CD8-positive, alpha-beta memory T cell (primary cell): ENCODE measurements at regions not wholly inside any gene's neighbourhood (a gene's known extent, or its start where the extent isn't known, plus 50 kb on each side); places are given as distances from the start of the nearest gene placed in this dataset.

Experiments used
- CTCF ChIA-PET: fragments of 350-600 bp; sonication (Branson Sonifier 250); formaldehyde crosslinking; loops from one replicate; lab custom pipeline; 2021; ENCODE audit warnings: antibody characterized with exemption; lab: Charles Lee
- POLR2A ChIA-PET: fragments of 350-600 bp; sonication (Branson Sonifier 250); formaldehyde crosslinking; loops from one replicate; lab custom pipeline; 2021; ENCODE audit warnings: antibody characterized with exemption; lab: Charles Lee
- DNase-seq, 5 donors: peaks; one replicate each; pipeline versions ENCODE4 v3.0.0 to v3.0.0-alpha.2; 2020 to 2022; ENCODE audit warnings: mixed read lengths in 1 of 5
- H3K27ac ChIP-seq: one replicate; pipeline ENCODE4 v1.7.0; 2013; ENCODE audit warnings: low read depth, mild to moderate bottlenecking, low read length, moderate library complexity
- H3K27me3 ChIP-seq: 2 replicates; pipeline ENCODE4 v1.7.0; 2013; ENCODE audit warnings: low read length, mild to moderate bottlenecking; ENCODE audit not compliant: insufficient read depth, poor library complexity, severe bottlenecking
- H3K36me3 ChIP-seq: 2 replicates; pipeline ENCODE4 v1.7.0; 2013; ENCODE audit warnings: mild to moderate bottlenecking, low read length, moderate library complexity; ENCODE audit not compliant: insufficient read depth
- H3K4me1 ChIP-seq: 2 replicates; pipeline ENCODE4 v1.7.0; 2013; ENCODE audit warnings: mild to moderate bottlenecking, low read length, moderate library complexity; ENCODE audit not compliant: insufficient read depth
- H3K4me3 ChIP-seq: 2 replicates; pipeline ENCODE4 v1.7.0; 2013; ENCODE audit warnings: mild to moderate bottlenecking, low read length
- H3K9me3 ChIP-seq: 2 replicates; pipeline ENCODE4 v1.7.0; 2013; ENCODE audit warnings: mild to moderate bottlenecking, low read length
- H3K27ac Mint-ChIP-seq, 8 donors: one replicate each; pipeline ENCODE4 v1.8.0; 2020 to 2021; ENCODE audit warnings: mixed read lengths in 8 of 8, mild to moderate bottlenecking in 6 of 8, inconsistent platforms in 3 of 8, moderate library complexity in 3 of 8
- H3K27me3 Mint-ChIP-seq, 2 donors: one replicate each; pipeline ENCODE4 v1.8.0; 2020 to 2021; ENCODE audit warnings: mixed read lengths in 2 of 2, mild to moderate bottlenecking in 1 of 2, moderate library complexity in 1 of 2
- H3K36me3 Mint-ChIP-seq, 3 donors: one replicate each; pipeline ENCODE4 v1.8.0; 2020 to 2021; ENCODE audit warnings: mixed read lengths in 3 of 3, inconsistent platforms in 1 of 3, mild to moderate bottlenecking in 1 of 3
- H3K4me1 Mint-ChIP-seq, 3 donors: one replicate each; pipeline ENCODE4 v1.8.0; 2020 to 2021; ENCODE audit warnings: mixed read lengths in 3 of 3, inconsistent platforms in 1 of 3, mild to moderate bottlenecking in 1 of 3
- H3K4me3 Mint-ChIP-seq, 7 donors: one replicate each; pipeline ENCODE4 v1.8.0; 2020 to 2021; ENCODE audit warnings: mixed read lengths in 7 of 7, mild to moderate bottlenecking in 6 of 7, moderate library complexity in 4 of 7, inconsistent platforms in 2 of 7
- H3K9me3 Mint-ChIP-seq, 5 donors: one replicate each; pipeline ENCODE4 v1.8.0; 2020 to 2022; ENCODE audit warnings: mixed read lengths in 5 of 5, mild to moderate bottlenecking in 3 of 5, moderate library complexity in 2 of 5, inconsistent platforms in 1 of 5

DNA sequence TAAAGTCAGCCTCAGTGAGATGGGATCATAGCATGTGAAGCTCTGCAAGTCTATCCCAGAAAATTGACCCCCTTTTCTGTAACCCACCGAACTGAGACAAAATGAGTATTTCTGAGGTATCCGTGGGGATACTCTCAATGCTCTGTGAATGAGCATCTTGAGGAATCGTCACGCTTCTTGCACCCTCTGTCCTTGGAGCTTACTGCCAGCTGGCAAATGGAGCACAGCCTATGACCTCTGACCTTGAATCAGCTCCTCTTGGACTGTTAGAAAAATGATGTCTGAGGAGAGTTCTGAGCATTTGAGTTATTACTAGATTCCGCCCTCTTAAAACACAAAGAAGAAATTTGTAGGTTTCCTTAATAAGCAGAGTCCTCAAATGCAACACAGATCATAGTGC is 342.1 kb downstream of the ZFHX3 start:
- CTCF ChIA-PET, result no interaction called here
- H3K27ac Mint-ChIP-seq, result no peak overlapping the region
- POLR2A ChIA-PET, result no interaction called here

DNA sequence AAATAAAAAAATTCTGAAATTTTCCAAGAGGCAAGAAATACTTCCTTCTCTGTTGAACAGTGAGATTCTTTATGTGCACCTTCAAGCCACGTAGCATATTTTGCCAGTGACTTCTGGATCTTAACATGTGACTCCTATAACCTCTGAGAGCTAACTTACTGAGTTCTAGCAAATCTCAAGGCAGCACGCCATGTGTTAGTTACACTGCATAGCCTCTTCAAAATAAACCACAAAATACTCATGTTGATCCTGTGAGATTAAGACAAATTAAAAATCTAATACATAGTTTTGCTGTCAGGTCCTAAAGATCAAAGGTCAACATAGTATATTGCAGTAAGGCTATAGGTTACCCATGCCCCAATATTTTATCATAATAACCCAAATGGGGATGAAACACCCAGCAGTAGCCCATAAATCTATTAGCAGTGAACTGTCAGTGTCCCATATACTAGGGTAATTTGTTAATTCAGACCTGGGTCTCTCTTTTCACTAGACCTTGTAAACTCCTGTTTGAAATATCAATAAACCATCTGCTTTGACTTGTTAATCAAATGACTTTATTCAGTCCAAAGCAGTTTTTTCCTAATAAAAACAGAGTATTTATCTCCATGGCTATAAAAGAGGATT is 343.1 kb downstream of the ZFHX3 start:
- CTCF ChIA-PET, result no interaction called here
- Mint-ChIP-seq H3K9me3 (peaks cover 4 to 9% (median 6%) of the 10 kb centered on the region in 5 donors), H3K27ac (no peak overlapping the region)

More for the DNA sequence above, 342.1 kb downstream of the ZFHX3 start:
- H3K9me3 Mint-ChIP-seq, result peaks cover 11 to 15% (median 14%) of the 10 kb centered on the region in 5 donors
- no peak for DNase-seq
- Histone ChIP-seq H3K9me3 (no peaks in the 10 kb centered on the region), H3K4me3 (no peak overlapping the region), H3K27me3 (no peaks in the 10 kb centered on the region), H3K36me3 (no peaks in the 10 kb centered on the region), H3K4me1 (no peaks in the 10 kb centered on the region), H3K27ac (no peak overlapping the region)
- peaks cover 0 to 5% (median 0%) of the 10 kb centered on the region in 3 donors for H3K36me3 Mint-ChIP-seq
- H3K27me3 Mint-ChIP-seq, result peaks cover 0 to 8% of the 10 kb centered on the region in 2 donors
- H3K4me1 Mint-ChIP-seq, result no peaks in the 10 kb centered on the region
- H3K4me3 Mint-ChIP-seq, result no peak overlapping the region

DNA sequence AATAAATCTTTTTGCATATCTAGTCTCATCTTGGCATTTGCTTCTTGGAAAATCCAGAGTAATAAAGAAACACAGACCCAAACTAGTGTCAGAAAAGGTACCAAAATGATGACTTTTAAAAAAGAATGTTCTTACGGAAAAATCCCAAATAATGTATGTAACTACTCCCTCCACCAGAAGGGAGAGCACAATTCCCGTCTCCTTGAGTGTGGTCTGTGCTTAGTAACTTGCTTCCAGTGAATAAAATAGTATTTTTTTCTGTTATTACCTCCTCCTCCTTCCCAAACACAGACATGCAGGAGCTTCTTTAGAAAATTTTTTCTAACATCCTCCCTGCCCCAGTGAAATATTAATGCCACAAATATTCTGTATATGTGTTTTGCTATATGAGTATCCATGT is 358.1 kb downstream of the ZFHX3 start:
- CTCF ChIA-PET, result no interaction called here
- no peak for DNase-seq
- Histone ChIP-seq H3K4me3 (no peak overlapping the region), H3K4me1 (no peaks in the 10 kb centered on the region), H3K27me3 (no peaks in the 10 kb centered on the region), H3K36me3 (no peaks in the 10 kb centered on the region), H3K9me3 (no peaks in the 10 kb centered on the region), H3K27ac (no peak overlapping the region)
- H3K36me3 Mint-ChIP-seq, result no peaks in the 10 kb centered on the region
- no peak overlapping the region for H3K4me3 Mint-ChIP-seq
- peaks cover 0 to 5% (median 2%) of the 10 kb centered on the region in 5 donors for H3K9me3 Mint-ChIP-seq
- H3K27me3 Mint-ChIP-seq, result peaks cover 0 to 1% of the 10 kb centered on the region in 2 donors
- H3K4me1 Mint-ChIP-seq, result no peaks in the 10 kb centered on the region
- POLR2A ChIA-PET, result no interaction called here
- no peak overlapping the region for H3K27ac Mint-ChIP-seq

More for the DNA sequence above, 343.1 kb downstream of the ZFHX3 start:
- POLR2A ChIA-PET, result no interaction called here
- Histone ChIP-seq H3K4me1 (no peaks in the 10 kb centered on the region), H3K27me3 (no peaks in the 10 kb centered on the region), H3K4me3 (no peak overlapping the region), H3K9me3 (no peaks in the 10 kb centered on the region), H3K27ac (no peak overlapping the region), H3K36me3 (no peaks in the 10 kb centered on the region)
- H3K36me3 Mint-ChIP-seq, result peaks cover 0 to 4% (median 0%) of the 10 kb centered on the region in 3 donors
- no peak for DNase-seq
- no peak overlapping the region for H3K4me3 Mint-ChIP-seq
- H3K4me1 Mint-ChIP-seq, result no peaks in the 10 kb centered on the region
- peaks cover 0 to 8% of the 10 kb centered on the region in 2 donors for H3K27me3 Mint-ChIP-seq

DNA sequence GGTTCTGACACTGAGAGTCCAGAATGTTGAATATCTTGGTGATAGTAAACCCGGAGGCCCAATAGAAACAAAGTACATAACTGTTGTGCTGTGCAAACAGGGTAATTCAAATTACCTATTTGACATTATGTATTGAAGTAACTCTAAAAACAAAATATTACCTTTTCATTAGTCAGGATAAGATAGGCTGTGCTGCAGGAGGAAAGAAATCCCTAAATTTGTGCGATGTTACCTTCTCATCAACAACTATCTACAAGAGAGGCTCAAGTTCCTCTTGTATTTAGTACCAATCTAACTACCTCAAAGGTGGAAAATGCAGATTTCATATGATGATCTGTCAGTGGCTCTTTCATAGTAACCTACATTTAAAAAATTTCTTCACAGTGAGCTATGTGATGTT is 367.2 kb downstream of the ZFHX3 start:
- no peaks in the 10 kb centered on the region for H3K36me3 ChIP-seq
- H3K9me3 Mint-ChIP-seq, result peaks cover 0 to 5% (median 2%) of the 10 kb centered on the region in 5 donors
- H3K27me3 ChIP-seq, result no peaks in the 10 kb centered on the region
- no peaks in the 10 kb centered on the region for H3K36me3 Mint-ChIP-seq
- no peak overlapping the region for H3K4me3 Mint-ChIP-seq
- ChIA-PET POLR2A (no interaction called here), CTCF (no interaction called here)
- no peaks in the 10 kb centered on the region for H3K4me1 ChIP-seq
- no peaks in the 10 kb centered on the region for H3K4me1 Mint-ChIP-seq
- no peak for DNase-seq
- no peak overlapping the region for H3K27ac Mint-ChIP-seq
- no peak overlapping the region for H3K27ac ChIP-seq
- no peaks in the 10 kb centered on the region for H3K9me3 ChIP-seq
- no peak overlapping the region for H3K4me3 ChIP-seq
- H3K27me3 Mint-ChIP-seq, result no peaks in the 10 kb centered on the region

DNA sequence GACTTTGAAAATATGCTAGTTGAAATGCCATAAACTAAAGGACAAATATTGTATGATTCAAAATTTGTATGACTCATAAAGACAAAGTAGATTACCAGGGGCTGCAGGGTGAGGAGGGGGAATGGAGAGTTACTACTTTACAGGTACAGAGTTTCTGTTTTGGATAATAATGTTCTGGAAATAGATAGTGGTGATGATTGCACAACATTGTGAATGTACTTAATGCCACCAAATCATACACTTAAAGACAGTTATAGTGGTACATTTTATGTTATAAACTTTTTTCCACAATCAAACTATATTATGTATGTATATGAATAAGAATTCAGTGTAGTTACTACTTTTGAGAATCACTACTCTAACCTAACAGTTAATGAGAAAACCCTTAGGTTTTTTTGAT is 368.1 kb downstream of the ZFHX3 start:
- H3K4me3 Mint-ChIP-seq, result no peak overlapping the region
- Histone ChIP-seq H3K27ac (no peak overlapping the region), H3K36me3 (no peaks in the 10 kb centered on the region), H3K4me1 (no peaks in the 10 kb centered on the region), H3K9me3 (no peaks in the 10 kb centered on the region), H3K27me3 (no peaks in the 10 kb centered on the region), H3K4me3 (no peak overlapping the region)
- no peak overlapping the region for H3K27ac Mint-ChIP-seq
- CTCF ChIA-PET, result no interaction called here
- no peaks in the 10 kb centered on the region for H3K36me3 Mint-ChIP-seq
- no peak for DNase-seq
- no peaks in the 10 kb centered on the region for H3K4me1 Mint-ChIP-seq
- H3K27me3 Mint-ChIP-seq, result peaks cover 0 to under 1% of the 10 kb centered on the region in 2 donors
- peaks cover 0 to 5% (median 3%) of the 10 kb centered on the region in 5 donors for H3K9me3 Mint-ChIP-seq
- POLR2A ChIA-PET, result no interaction called here

DNA sequence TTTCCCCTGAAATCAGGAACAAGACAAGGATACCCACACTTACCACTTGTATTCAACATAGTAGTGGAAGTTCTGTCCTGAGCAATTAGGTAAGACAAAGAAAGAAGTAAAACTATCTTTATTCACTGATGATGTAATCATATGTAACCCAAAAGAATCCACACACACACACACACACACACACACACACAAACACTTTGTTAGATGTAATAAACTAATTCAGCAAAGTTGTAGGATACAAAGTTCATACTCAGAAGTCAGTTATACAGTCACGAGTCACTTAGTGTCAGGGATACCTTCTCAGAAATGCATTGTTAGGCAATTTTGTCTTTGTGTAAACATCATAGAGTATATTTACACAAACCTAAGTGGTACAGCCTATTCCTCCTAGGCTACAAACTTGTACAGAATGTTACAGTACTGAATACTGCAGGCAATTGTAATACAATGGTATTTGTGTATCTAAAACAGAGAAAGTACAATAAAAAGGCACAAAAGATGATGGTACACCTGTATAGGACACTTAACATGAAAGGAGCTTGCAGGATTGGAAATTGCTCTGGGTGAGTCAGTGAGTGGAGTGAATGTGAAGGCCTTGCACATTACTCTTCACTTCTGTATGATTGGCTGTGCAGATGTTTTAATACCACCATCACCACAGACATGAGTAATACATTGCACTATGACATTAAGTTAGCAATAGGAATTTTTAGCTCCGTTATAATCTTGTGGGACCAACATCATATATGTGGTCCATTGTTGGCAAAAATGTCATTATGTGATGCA is 370.1 kb downstream of the ZFHX3 start:
- Histone ChIP-seq H3K27me3 (no peaks in the 10 kb centered on the region), H3K4me3 (no peak overlapping the region), H3K27ac (no peak overlapping the region), H3K4me1 (no peaks in the 10 kb centered on the region), H3K9me3 (peaks cover 3% of the 10 kb centered on the region), H3K36me3 (no peaks in the 10 kb centered on the region)
- peaks cover 0 to 3% of the 10 kb centered on the region in 2 donors for H3K27me3 Mint-ChIP-seq
- no peak overlapping the region for H3K4me3 Mint-ChIP-seq
- no peak for DNase-seq
- H3K9me3 Mint-ChIP-seq, result peaks cover 5 to 13% (median 8%) of the 10 kb centered on the region in 5 donors
- CTCF ChIA-PET, result no interaction called here
- POLR2A ChIA-PET, result no interaction called here
- H3K36me3 Mint-ChIP-seq, result peaks cover 0 to 4% (median 0%) of the 10 kb centered on the region in 3 donors
- no peaks in the 10 kb centered on the region for H3K4me1 Mint-ChIP-seq
- no peak overlapping the region for H3K27ac Mint-ChIP-seq

DNA sequence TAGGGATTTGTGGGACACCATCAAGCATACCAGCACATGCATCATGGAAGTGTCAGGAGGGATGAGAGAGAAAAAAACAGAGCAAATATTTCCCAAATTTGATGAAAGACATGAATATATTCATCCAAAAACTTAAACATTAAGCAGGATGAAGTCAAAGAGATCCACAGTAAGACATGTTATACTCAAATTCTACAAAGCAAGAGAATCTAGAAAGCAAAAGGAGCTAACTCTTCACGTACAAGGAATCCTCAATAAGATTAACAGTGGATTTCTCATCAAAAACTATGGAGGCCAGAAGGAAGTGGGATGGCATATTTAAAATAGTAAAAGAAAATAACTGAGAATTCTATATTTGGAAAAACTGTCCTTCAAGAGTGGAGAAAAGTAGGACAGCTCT is 374.8 kb downstream of the ZFHX3 start:
- ChIA-PET CTCF (no interaction called here), POLR2A (no interaction called here)
- Mint-ChIP-seq H3K27ac (no peak overlapping the region), H3K4me3 (no peak overlapping the region), H3K4me1 (no peaks in the 10 kb centered on the region), H3K36me3 (peaks cover 1 to 17% (median 2%) of the 10 kb centered on the region in 3 donors), H3K9me3 (peaks cover 17 to 25% (median 20%) of the 10 kb centered on the region in 5 donors), H3K27me3 (peaks cover 0 to 3% of the 10 kb centered on the region in 2 donors)
- no peak overlapping the region for H3K4me3 ChIP-seq
- H3K27me3 ChIP-seq, result no peaks in the 10 kb centered on the region
- no peak for DNase-seq
- H3K27ac ChIP-seq, result no peak overlapping the region
- no peaks in the 10 kb centered on the region for H3K36me3 ChIP-seq
- H3K4me1 ChIP-seq, result no peaks in the 10 kb centered on the region
- H3K9me3 ChIP-seq, result peaks cover 4% of the 10 kb centered on the region

DNA sequence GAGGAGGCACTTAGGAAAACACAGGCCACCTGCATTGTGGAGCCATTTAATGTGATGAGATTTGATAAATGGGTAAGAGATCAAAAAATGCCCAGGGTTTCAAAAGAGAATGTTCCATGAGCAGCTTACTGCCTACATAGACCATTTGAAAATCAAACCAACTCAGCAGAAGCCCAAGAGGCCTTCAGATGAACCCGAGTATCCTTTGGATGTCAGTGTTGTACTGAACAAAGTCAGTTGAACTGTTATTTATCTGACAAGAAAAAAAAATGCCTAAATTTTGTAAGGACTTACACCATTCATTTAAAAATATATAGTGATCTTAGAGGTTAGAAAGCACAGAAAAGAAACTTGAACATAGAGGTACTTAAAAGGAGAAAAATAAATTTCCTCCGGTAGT is 381.7 kb downstream of the ZFHX3 start:
- H3K4me1 ChIP-seq, result peaks cover 8% of the 10 kb centered on the region
- no peak overlapping the region for H3K4me3 ChIP-seq
- no peak for DNase-seq
- peaks cover 0 to 3% (median 0%) of the 10 kb centered on the region in 5 donors for H3K9me3 Mint-ChIP-seq
- peaks cover 20 to 38% (median 32%) of the 10 kb centered on the region in 3 donors for H3K4me1 Mint-ChIP-seq
- H3K4me3 Mint-ChIP-seq, result peak overlapping the region in 2 of 7 donors; percentile 1 to 62
- no peaks in the 10 kb centered on the region for H3K36me3 ChIP-seq
- H3K9me3 ChIP-seq, result no peaks in the 10 kb centered on the region
- peaks cover 0 to 6% (median 4%) of the 10 kb centered on the region in 3 donors for H3K36me3 Mint-ChIP-seq
- peaks cover 0 to 4% of the 10 kb centered on the region in 2 donors for H3K27me3 Mint-ChIP-seq
- ChIA-PET CTCF (interaction anchor here (0.8 kb wide), 1 partner anchor 166 kb away, joined by 3 read pairs; no protein-coding TSS in a partner anchor), POLR2A (no interaction called here)
- no peaks in the 10 kb centered on the region for H3K27me3 ChIP-seq
- H3K27ac Mint-ChIP-seq, result peak overlapping the region in 3 of 8 donors; percentile 46 to 64 (median 61)
- H3K27ac ChIP-seq, result no peak overlapping the region
